Fibroblast of skin of right biceps (primary cell): ENCODE measurements at regions not wholly inside any gene's neighbourhood (a gene's known extent, or its start where the extent isn't known, plus 50 kb on each side); places are given as distances from the start of the nearest gene placed in this dataset.
"Not testable (repeated sequence)": the region's sequence is repeated elsewhere in the genome, so short reads cannot be mapped to it uniquely, and the experiment has no call there.

Experiments
- DNase-seq: peaks from one replicate; pipeline ENCODE4 v3.0.0-alpha.2; 2013

DNA sequence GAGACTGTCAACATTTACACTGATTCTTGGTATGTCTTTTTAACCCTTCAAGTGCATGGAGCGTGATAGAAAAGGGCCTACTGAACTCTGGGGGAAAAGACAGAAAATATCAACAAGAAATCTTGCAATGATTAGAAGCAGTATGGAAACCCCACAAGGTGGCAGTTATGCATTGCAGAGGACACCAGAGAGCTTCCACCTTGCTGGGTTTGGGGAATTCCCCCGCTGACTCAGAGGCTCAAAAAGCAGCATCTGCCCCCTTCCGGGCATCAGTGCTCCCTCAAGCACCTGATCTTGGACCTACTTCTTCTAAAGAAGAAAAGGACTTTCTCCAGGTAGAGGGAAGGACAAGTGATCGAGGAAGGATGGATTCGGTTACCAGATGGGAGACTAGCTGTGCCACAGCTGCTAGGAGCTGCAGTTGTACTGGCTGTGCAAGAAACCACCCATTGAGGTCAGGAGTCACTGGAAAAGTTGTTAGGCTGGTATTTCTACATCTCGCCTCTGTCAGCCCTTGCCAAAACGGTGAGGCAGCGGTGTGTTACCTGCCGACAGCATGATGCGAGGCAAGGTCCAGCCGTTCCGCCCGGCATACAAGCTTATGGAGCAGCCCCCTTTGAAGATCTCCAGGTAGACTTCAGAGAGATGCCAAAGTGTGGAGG is 102.8 kb upstream of the OSBPL11 start:
- not testable (repeated sequence) for DNase-seq

- DNase-seq, result no peak
Observed at GRCh38 chr3:125715651-125716050, 120.4 kb upstream of the OSBPL11 start.

DNA sequence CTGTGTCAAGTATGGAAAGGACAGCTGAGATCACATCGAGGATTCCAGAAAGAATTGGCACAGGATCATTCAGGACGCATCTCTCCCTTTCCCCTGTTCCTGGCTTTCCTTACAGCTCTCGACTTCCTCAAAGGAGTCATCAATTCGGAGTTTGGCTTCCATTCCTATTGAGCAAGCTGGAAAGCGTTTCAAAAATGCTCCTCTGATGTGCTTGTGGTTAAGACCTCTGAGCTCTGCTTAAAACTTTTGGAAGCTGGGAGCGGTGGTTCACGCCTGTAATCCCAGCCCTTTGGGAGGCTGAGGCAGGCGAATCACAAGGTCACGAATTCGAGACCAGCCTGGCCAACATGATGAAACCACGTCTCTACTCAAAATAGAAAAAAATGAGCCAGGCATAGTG is 136.9 kb upstream of the OSBPL11 start:
- DNase-seq, result peak; percentile 83

DNA sequence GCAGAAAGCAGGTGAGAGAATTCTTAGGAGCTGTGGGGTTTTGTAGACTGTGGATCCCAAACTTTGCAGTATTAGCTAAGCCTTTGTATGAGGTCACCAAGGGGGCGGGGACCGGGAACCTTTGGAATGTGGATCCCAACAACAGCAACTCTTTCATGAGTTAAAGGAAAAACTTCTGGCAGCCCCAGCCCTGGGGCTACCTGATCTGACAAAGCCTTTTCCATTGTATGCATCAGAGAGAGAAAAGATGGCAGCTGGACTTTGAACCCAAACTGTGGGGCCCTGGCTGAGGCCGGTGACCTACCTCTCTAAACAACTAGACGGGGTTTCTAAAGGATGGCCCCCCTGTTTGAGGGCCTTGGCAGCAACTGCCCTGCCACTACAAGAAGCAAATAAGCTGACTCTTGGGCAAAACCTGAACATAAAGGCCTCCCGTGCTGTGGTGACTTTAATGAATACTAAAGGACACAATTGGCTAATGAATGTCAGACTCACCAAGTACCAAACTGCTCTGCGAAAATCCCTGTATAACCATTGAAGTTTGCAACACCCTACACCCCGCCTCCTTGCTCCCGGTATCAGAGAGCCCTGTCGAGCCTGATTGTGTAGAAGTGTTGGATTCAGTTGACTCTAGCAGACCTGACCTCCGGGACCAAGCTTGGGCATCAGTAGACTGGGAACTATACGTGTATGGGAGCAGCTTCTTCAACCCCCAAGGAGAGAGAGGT is 146.9 kb upstream of the OSBPL11 start:
- not testable (repeated sequence) for DNase-seq

DNA sequence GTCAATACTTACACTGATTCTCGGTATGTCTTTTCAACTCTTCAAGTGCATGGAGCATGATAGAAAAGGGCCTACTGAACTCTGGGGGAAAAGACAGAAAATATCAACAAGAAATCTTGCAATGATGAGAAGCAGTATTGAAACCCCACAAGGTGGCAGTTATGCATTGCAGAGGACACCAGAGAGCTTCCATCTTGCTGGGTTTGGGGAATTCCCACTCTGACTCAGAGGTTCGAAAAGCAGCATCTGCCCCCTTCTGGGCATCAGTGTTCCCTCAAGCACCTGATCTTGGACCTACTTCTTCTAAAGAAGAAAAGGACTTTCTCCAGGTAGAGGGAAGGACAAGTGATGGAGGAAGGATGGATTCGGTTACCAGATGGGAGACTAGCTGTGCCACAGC is 147.5 kb upstream of the OSBPL11 start:
- peak; percentile 32 for DNase-seq

GRCh38 chr3:125757050-125757449 is 161.8 kb upstream of the OSBPL11 start:
- DNase-seq, result not testable (repeated sequence)

DNA sequence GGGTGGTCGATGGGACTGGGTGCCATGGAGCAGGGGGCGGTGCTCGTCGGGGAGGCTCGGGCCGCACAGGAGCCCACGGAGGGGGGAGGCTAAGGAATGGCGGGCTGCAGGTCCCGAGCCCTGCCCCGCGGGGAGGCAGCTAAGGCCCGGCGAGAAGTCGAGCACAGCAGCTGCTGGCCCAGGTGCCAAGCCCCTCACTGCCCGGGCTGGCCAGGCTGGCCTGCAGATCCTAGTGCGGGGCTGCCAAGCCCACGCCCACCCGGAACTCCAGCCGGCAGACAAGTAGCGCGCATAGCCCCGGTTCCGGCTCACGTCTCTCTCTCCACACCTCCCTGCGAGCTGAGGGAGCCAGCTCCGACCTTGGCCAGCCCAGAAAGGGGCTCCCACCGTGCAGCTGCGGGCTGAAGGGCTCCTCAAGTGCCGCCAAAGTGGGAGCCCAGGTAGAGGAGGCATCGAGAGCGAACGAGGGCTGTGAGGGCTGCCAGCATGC is 163.4 kb upstream of the OSBPL11 start:
- not testable (repeated sequence) for DNase-seq

GRCh38 chr3:125762601-125763000 is 167.3 kb upstream of the OSBPL11 start:
- DNase-seq, result not testable (repeated sequence)

DNA sequence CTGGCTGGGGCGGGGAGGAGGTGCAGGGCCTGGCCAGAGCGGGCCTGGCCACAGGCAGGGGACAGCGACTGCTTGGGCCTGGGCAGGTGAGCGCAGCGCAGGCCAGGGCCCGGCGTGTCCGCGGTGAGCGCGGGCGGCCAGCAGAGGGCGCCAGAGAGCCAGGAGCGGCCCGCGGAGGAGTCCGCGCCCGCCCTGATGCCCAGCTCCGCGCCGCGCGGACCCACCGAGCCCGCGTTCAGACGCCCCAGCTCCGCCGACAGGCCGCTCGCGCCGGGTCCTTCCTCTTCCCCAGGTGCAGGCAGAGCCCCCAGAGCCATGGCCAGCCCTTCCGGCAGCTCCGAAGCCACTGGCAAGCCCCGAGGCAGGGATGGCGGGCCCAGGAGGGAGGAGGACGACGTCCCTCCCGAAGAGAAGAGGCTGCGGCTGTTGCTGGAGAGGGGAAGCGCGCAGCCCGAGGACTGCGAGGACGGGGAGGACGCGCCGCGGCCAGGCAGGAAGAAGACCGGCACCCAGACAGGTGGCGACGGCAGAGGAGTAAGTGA is 171.1 kb upstream of the OSBPL11 start:
- peak; percentile 33 for DNase-seq

DNA sequence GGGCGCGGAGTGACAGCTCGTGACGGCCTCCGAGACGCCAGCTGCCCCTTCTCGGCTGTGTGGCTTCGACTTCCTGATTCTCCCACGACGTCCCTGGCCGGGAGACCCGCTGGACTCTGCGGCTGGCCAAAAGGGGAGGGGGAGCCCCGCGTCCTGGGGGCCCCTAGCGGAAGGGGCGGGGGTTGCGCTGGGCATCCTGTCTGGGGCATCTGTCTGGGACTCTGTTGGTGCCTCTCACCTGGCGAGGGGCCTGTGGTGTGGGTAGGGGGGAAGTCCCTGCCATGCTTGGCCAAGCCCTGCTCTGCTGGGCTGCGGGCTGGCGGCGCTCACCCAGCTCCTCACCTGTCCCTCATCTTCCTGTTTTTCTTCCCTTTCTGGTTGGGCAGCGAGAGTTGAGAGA is 171.6 kb upstream of the OSBPL11 start:
- DNase-seq, result not testable (repeated sequence)

- DNase-seq, result no peak
Observed at GRCh38 chr3:125767641-125768040, 172.3 kb upstream of the OSBPL11 start.

DNA sequence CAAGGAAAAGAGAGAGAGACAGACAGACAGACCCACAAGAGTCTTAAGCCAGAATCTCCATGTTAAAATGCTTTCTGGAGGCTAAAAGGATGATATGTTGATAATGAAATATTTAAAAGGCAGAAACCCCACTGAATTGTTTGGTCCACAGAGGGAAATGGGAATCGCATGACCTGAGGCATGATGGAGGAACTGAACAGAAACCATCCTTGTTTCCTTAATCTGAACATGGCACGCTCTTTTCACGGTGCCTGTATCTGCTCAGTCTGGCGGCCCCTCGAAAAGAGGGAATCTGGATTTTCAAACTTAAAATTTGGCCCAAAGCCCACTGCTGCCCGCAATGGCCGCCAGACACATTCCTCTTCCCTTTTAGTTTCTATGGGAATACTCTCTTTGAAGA is 173.5 kb upstream of the OSBPL11 start:
- not testable (repeated sequence) for DNase-seq

DNA sequence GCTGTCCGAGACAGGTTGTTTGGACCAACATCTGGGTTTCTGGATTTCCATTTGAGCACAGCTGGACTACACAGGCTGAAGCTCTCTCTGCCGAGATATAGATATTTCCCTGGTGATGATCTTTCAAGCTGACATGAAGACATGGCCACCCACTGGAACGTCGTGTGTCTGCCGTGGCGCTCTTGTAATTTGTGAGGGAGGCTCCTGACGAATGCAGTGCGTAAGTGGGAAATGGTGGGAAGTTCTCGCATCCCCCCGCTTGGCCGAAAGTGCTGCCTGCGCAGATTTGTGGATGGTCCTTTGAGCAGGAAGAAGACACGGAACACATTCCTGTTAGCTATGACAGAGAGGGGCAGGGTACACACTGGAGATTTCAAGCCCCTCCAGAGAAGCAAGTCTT is 176.2 kb upstream of the OSBPL11 start:
- DNase-seq, result not testable (repeated sequence)

DNA sequence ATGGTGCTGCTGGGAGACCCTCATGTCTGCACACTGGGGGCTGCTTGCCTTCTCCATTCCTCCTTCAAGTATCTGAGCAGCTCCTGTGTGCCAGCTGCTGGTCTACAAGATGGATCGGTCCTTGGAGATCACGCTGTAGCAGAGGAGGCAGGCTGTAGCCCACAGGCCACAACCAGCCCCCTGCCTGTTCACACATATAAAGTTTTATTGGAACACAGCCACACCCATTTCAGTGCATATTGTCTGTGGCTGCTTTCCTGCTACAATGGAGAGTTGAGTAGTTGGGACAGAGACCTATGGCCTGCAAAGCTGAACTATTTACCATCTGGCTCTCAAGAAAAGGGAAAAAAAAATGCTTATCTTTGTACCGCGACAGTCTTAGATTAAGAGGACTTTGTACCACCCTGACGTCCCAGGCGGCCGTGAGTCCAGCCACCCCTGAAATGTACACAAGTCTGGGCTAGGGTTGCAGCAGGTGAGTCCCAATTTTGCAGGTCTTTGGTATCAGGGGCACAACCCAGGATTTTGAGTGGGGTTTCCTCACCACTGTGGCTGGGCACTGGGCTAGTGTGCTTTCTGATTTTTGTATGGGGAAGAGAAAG is 179.2 kb upstream of the OSBPL11 start:
- not testable (repeated sequence) for DNase-seq

DNA sequence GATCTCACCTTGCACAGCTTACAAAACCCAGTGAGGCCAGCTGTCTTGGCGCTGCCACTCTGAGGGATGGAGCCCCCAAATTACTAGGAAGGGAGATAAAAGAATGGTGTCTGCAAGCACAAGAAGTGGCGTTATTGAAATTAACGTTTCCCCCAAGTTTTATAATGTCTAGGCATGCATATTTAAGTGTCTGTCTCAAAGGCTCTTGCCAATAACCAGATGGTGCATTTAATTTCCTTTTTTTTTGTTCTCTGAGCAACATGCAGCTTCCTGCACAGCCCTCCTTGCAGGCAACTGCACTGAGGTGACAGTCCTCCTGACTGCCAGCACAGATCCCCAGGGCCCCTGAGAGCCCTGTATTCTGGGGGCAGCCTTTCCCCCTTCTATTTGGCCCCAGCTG is 179.8 kb upstream of the OSBPL11 start:
- DNase-seq, result not testable (repeated sequence)

DNA sequence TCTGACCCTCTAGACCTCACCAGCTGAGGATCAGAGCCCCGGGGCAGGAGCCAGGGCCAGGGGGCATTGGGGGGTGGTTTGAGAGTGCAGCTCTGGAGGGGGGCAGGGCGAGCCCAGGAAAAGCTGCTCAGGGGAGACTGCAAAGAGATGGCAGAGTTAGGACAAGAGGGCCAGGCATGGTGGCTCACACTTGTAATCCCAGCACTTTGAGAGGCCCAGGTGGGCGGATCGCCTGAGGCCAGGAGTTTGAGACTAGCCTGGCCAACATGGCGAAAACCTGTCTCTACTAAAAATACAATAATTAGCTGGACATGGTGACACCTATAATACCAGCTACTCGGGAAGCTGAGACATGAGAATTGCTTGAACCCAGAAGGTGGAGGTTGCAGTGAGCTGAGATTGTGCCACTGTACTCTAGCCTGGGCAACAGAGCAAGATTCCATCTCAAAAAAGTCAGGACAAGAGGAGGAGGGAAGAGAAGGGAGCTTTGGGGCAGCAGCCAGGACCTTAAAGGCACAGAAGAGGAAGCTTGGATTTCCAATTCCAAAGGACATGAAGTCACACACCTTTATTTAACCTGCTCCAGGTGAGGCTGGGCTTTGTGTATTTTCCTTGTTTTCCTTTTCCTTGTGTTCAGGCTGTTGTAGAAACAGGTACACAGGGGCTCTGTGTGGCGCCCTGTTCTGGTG is 180.5 kb upstream of the OSBPL11 start:
- DNase-seq, result not testable (repeated sequence)

- DNase-seq, result not testable (repeated sequence)
Observed at GRCh38 chr3:125779276-125779675, 184.0 kb upstream of the OSBPL11 start.

DNA sequence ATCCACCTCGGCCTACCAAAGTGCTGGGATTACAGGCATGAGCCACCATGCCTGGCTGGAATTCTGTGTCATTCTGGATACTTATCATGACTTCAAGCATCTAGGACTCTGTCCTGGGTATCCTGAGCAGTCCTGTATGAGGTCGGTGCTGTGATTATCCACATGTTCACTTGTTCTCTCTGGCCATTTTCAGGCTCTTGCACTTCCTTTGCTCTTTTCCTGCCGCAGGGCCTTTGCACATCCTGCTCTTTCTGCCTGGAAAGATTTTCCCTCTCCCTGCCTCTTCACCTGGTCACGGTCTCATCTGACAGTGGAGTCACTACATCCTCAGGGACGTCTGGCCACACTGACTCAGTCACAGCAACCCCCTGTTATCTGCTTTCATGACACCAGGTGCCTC is 184.6 kb upstream of the OSBPL11 start:
- not testable (repeated sequence) for DNase-seq

DNA sequence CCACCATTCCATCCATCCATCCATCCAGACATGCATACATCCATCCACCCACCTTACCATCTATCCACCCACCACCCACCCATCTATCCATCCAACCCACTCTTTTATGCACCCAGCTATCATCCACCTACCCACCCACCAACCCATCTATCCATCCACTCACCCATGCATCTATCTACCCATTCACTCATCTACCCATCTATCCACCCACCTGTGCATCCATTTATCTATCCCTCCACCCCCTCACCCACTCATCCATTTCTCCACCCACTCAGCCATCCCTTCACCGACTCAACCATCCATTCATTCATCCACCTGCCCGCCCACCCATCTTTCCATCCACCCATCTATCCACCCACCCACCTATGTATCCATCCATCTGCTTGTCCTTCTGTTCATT is 186.4 kb upstream of the OSBPL11 start:
- DNase-seq, result not testable (repeated sequence)

GRCh38 chr3:125790312-125790711 is 178.7 kb upstream of the ROPN1B start:
- DNase-seq, result not testable (repeated sequence)

- peak; percentile 2 for DNase-seq
Observed at GRCh38 chr3:125791021-125791420, 178.0 kb upstream of the ROPN1B start.

DNA sequence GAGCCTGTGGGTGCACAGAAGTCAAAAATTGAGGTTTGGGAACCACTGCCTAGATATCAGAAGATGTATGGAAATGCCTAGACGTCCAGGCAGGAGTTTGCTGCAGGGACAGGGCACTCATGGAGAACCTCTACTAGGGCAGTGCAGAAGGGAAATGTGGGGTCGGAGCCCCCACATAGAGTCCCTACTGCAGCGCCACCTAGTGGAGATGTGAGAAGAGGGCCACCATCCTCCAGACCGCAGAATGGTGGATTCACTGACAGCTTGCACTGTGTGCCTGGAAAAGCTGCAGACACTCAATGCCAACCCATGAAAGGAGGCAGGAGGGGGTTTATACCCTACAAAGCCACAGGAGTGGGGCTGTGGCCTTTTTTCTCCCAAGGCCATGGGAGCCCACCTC is 159.0 kb upstream of the ROPN1B start:
- not testable (repeated sequence) for DNase-seq

DNA sequence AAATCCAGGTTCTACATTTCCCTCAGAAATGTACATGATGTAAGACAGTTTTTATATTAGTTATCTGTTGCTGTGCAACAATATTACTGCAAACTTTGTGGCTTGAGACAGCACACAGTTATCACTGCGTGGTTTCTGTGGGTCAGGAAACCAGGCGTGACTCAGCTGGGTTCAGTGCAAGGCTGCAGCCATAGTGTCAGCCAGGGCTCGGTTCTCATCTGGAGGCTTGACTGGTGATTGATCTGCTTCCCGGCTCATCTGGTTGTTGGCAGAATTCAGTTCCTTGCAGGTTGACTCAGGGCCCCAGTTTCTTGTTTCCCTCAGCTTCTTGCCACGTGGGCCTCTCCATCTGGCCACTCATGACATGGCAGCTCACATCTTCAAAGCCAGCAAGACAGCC is 146.8 kb upstream of the ROPN1B start:
- DNase-seq, result peak; percentile 93
